ENCODE measurements at regions not wholly inside any gene's neighbourhood (a gene's known extent, or its start where the extent isn't known, plus 50 kb on each side); places are given as distances from the start of the nearest gene placed in this dataset.

DNA sequence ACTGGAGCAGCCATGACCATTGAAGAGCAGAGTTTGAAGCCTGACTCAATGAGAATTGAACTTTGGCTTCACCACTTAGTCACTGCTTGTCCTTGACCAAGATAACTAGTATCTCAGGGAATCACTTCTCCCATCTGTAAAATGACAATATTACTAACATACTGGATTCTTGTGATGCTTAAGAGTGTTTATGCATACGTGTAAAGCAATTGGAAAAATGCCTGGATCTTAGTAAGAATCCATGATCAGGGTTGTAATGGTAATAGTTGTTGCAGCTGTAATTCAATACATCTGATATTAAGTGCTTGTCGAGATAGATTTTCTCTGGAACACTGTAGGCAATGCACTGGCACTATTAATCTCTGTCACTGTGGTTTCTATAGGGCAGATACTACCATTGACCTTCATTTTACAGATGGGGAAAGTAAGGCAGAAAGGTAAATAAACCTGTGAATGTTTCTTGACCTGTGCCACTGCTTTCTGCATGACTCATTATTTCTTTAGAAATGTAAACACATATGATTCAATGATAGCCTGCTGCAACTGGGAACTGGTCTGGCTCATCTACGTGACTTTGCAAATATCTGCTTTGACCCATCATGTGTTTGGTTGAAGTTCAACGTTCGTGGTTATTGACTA is 662.5 kb downstream of the PLA2G4A start:
- Histone ChIP-seq H3K27ac (ENCODE audit: low read depth, low read length) (no peak overlapping the region), H4K20me1 (ENCODE audit: insufficient read depth, low read length) (no peaks in the 10 kb centered on the region), H3K4me2 (ENCODE audit: insufficient read depth, low read length) (no peak overlapping the region), H2AFZ (ENCODE audit: low read length) (no peak overlapping the region), H3K27me3 (ENCODE audit: insufficient read depth, low read length) (no peaks in the 10 kb centered on the region), H3K79me2 (ENCODE audit: insufficient read depth, low read length) (no peaks in the 10 kb centered on the region), H3K4me3 (ENCODE audit: insufficient read depth, low read length) (no peak overlapping the region), H3K36me3 (ENCODE audit: insufficient read depth, low read length) (no peaks in the 10 kb centered on the region), H3K9me3 (ENCODE audit: low read depth, low read length) (no peaks in the 10 kb centered on the region), H3K4me1 (ENCODE audit: insufficient read depth, low read length) (no peaks in the 10 kb centered on the region)
- TF ChIP-seq CTCF (IDR thresholded peaks at IDR 0.05; ENCODE audit: extremely low read depth, low read depth, low read length), result no peak
- peak; percentile 3 for DNase-seq (ENCODE audit: insufficient read length, low spot score, missing footprints)

DNA sequence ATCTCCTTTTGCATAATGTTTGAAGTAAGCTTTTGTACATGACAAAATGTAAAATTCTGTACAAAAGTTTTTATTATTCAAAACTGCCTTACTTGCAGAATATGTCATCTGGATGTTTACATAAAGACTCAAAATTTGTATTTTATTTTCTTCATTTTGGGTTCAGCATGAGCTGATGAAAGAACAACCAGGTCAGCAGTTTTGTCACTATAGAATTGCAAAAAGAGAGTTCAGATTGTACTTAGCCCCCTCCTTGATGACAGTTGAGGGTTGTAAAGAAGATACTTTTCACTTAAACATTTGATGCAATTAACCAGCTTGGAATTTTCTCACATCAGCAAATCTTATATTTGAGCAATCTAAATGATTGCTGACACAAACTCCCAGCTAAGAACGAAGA is 669.3 kb downstream of the PLA2G4A start:
- H4K20me1 ChIP-seq (ENCODE audit: insufficient read depth, low read length), result no peaks in the 10 kb centered on the region
- H3K79me2 ChIP-seq (ENCODE audit: insufficient read depth, low read length), result no peaks in the 10 kb centered on the region
- H3K9me3 ChIP-seq (ENCODE audit: low read depth, low read length), result no peaks in the 10 kb centered on the region
- no peaks in the 10 kb centered on the region for H3K27me3 ChIP-seq (ENCODE audit: insufficient read depth, low read length)
- H3K36me3 ChIP-seq (ENCODE audit: insufficient read depth, low read length), result no peaks in the 10 kb centered on the region
- no peak overlapping the region for H3K27ac ChIP-seq (ENCODE audit: low read depth, low read length)
- no peak overlapping the region for H3K4me3 ChIP-seq (ENCODE audit: insufficient read depth, low read length)
- H3K4me1 ChIP-seq (ENCODE audit: insufficient read depth, low read length), result no peaks in the 10 kb centered on the region
- no peak for DNase-seq (ENCODE audit: insufficient read length, low spot score, missing footprints)
- TF ChIP-seq CTCF (IDR thresholded peaks at IDR 0.05; ENCODE audit: extremely low read depth, low read depth, low read length), result no peak
- H2AFZ ChIP-seq (ENCODE audit: low read length), result no peak overlapping the region
- no peak overlapping the region for H3K4me2 ChIP-seq (ENCODE audit: insufficient read depth, low read length)

DNA sequence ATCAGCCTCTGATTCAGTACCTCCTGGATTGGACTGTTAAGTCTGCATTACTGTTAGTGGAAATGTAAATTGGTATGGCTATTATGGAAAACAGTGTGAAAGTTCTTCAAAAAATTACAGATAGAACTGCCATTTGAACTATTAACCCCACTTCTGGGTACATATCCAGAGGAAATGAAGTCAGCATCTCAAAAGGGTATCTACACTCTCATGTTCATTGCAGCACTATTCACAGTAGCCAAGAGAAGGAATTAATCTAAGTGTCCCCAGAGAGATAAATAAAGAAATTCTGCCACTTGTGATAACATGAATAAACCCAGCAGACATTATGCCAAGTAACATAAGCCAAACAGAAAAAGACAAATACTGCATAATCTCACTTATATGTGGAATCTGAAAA is 676.0 kb downstream of the PLA2G4A start:
- Histone ChIP-seq H3K27ac (ENCODE audit: low read depth, low read length) (no peak overlapping the region), H3K4me2 (ENCODE audit: insufficient read depth, low read length) (no peak overlapping the region), H3K36me3 (ENCODE audit: insufficient read depth, low read length) (no peaks in the 10 kb centered on the region), H3K79me2 (ENCODE audit: insufficient read depth, low read length) (no peaks in the 10 kb centered on the region), H3K4me1 (ENCODE audit: insufficient read depth, low read length) (no peaks in the 10 kb centered on the region), H3K9me3 (ENCODE audit: low read depth, low read length) (no peaks in the 10 kb centered on the region), H4K20me1 (ENCODE audit: insufficient read depth, low read length) (no peaks in the 10 kb centered on the region), H3K27me3 (ENCODE audit: insufficient read depth, low read length) (no peaks in the 10 kb centered on the region), H2AFZ (ENCODE audit: low read length) (no peak overlapping the region), H3K4me3 (ENCODE audit: insufficient read depth, low read length) (no peak overlapping the region)
- DNase-seq (ENCODE audit: insufficient read length, low spot score, missing footprints), result no peak
- no peak for TF ChIP-seq CTCF (IDR thresholded peaks at IDR 0.05; ENCODE audit: extremely low read depth, low read depth, low read length)

DNA sequence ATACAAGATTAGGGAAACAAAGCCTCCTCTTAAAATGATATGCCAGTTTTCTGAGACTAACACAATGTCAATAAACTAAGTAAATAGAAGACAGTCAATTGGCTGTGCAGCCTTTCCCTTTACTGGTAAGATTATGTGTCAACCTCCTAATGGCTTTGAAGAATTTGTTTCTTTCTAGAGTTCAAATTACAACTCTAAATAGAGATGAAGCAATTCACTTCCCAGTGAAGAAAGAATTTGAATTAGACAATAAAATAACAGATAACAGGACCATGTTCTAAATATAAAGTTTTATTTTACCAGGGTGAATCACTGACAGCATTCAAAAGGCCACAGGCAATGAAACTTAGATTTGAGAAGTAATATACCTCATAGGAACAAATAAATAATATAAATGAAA is 680.3 kb downstream of the PLA2G4A start:
- Histone ChIP-seq H3K9me3 (ENCODE audit: low read depth, low read length) (no peaks in the 10 kb centered on the region), H3K79me2 (ENCODE audit: insufficient read depth, low read length) (no peaks in the 10 kb centered on the region), H3K4me2 (ENCODE audit: insufficient read depth, low read length) (no peak overlapping the region), H2AFZ (ENCODE audit: low read length) (no peak overlapping the region), H4K20me1 (ENCODE audit: insufficient read depth, low read length) (no peaks in the 10 kb centered on the region), H3K4me3 (ENCODE audit: insufficient read depth, low read length) (no peak overlapping the region), H3K27me3 (ENCODE audit: insufficient read depth, low read length) (no peaks in the 10 kb centered on the region), H3K36me3 (ENCODE audit: insufficient read depth, low read length) (no peaks in the 10 kb centered on the region), H3K4me1 (ENCODE audit: insufficient read depth, low read length) (no peaks in the 10 kb centered on the region), H3K27ac (ENCODE audit: low read depth, low read length) (no peak overlapping the region)
- no peak for TF ChIP-seq CTCF (IDR thresholded peaks at IDR 0.05; ENCODE audit: extremely low read depth, low read depth, low read length)
- DNase-seq (ENCODE audit: insufficient read length, low spot score, missing footprints), result no peak
